Loucy (cell line): ENCODE measurements at regions not wholly inside any gene's neighbourhood (a gene's known extent, or its start where the extent isn't known, plus 50 kb on each side); places are given as distances from the start of the nearest gene placed in this dataset.

Experiments used
- H2AFZ ChIP-seq: fragments of 200-600 bp; sonication (generic); 2 replicates; pipeline ENCODE4 v1.6.0; 2016; ENCODE audit warnings: antibody characterized with exemption, mild to moderate bottlenecking, low read length, moderate library complexity
- H3F3A ChIP-seq: fragments of 200-600 bp; 2 replicates; pipeline ENCODE4 v1.6.0; 2016; ENCODE audit warnings: antibody characterized with exemption, low read depth, mild to moderate bottlenecking
- H3K27me3 ChIP-seq: fragments of 200-600 bp; sonication (generic); 2 replicates; pipeline ENCODE4 v1.6.1; 2014; ENCODE audit warnings: low read length, mild to moderate bottlenecking; ENCODE audit not compliant: insufficient read depth, poor library complexity, severe bottlenecking
- H3K36me3 ChIP-seq: fragments of 200-600 bp; sonication (generic); 2 replicates; pipeline ENCODE4 v1.6.1; 2016; ENCODE audit warnings: low read length; ENCODE audit not compliant: insufficient read depth
- H3K4me1 ChIP-seq: fragments of 200-600 bp; sonication (generic); 2 replicates; pipeline ENCODE4 v1.5.1; 2014; ENCODE audit warnings: low read length, mild to moderate bottlenecking; ENCODE audit not compliant: insufficient read depth, poor library complexity, severe bottlenecking
- H3K4me2 ChIP-seq: fragments of 200-600 bp; sonication (generic); 2 replicates; pipeline ENCODE4 v1.6.0; 2014; ENCODE audit warnings: antibody characterized with exemption, low read length, low read depth, mild to moderate bottlenecking; ENCODE audit not compliant: poor library complexity, severe bottlenecking
- H3K4me3 ChIP-seq: fragments of 200-600 bp; sonication (generic); 2 replicates; pipeline ENCODE4 v1.5.1; 2014; ENCODE audit warnings: low read length, mild to moderate bottlenecking, mixed read lengths; ENCODE audit not compliant: poor library complexity, severe bottlenecking
- H3K79me2 ChIP-seq: fragments of 200-600 bp; sonication (generic); 2 replicates; pipeline ENCODE4 v1.6.1; 2014; ENCODE audit warnings: low read length; ENCODE audit not compliant: insufficient read depth
- H3K9ac ChIP-seq: fragments of 200-600 bp; sonication (generic); 2 replicates; pipeline ENCODE4 v1.6.0; 2014; ENCODE audit warnings: mild to moderate bottlenecking, low read depth, low read length, moderate library complexity; ENCODE audit not compliant: poor library complexity, severe bottlenecking
- H3K9me2 ChIP-seq: fragments of 200-600 bp; sonication (generic); replicated peaks from 2 replicates; pipeline ENCODE4 v1.6.1; 2016; ENCODE audit warnings: low read depth, low read length, mixed read lengths
- H3K9me3 ChIP-seq: fragments of 200-600 bp; sonication (generic); 2 replicates; pipeline ENCODE4 v1.6.1; 2014; ENCODE audit warnings: mild to moderate bottlenecking, antibody characterized with exemption, low read length, low read depth; ENCODE audit not compliant: insufficient read depth
- H4K20me1 ChIP-seq: fragments of 200-600 bp; sonication (generic); 2 replicates; pipeline ENCODE4 v1.6.0; 2014; ENCODE audit warnings: antibody characterized with exemption, low read length, mild to moderate bottlenecking; ENCODE audit not compliant: insufficient read depth, poor library complexity, severe bottlenecking
- EZH2phosphoT487 ChIP-seq: fragments of 200-600 bp; IDR thresholded peaks from 2 replicates; pipeline ENCODE4 v1.6.1; 2018; ENCODE audit warnings: antibody characterized with exemption, mild to moderate bottlenecking, moderate library complexity, borderline replicate concordance
- TF ChIP-seq, protein P1 (sequence below): fragments of 200-600 bp; sonication (generic); conservative IDR thresholded peaks from 2 replicates; pipeline ENCODE4 v1.5.1; 2014; ENCODE audit warnings: mild to moderate bottlenecking, antibody characterized with exemption, low read length

DNA sequence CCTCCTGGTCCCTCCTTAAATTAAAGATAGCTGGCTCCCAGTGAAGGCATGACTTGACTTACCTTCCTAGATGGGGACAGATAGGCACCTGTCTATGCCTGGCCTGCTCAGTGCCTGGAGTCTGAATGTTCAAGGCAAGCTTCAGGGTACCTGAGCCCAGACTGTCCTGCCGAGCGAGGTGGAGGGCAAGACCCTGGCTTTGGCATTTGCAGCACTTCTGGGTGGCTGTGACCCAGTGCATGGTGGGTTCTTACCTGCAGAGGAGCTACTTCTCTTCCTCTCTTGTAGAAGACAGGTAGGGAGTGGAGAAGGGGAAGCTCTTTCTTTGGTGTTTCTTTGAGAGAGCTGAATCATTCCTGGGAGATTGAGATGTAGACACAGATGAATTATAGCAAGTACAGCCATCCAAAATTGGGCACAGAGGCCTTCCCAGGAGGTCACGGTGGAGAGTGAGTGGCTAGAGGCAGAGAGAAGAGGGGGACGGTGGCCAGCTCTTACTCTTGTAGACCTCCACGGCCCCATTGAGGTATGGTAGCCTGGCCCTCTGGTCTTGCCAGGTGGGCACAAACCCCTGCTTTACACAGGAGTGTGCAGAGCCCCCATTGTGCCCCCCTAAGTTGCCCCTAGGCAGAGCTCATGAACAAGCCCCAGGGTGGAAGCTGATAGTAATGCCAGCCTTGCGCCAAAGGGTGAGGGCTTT, 402.5 kb upstream of the TPM1 start:
- Histone ChIP-seq H3K9ac (no peak overlapping the region), H4K20me1 (no peaks in the 10 kb centered on the region), H3K36me3 (no peaks in the 10 kb centered on the region), H3K4me2 (no peak overlapping the region), H3F3A (no peaks in the 10 kb centered on the region), H3K4me3 (no peak overlapping the region), H3K9me3 (no peaks in the 10 kb centered on the region), H2AFZ (no peak overlapping the region), H3K79me2 (no peaks in the 10 kb centered on the region), H3K4me1 (no peaks in the 10 kb centered on the region), H3K9me2 (no peaks in the 10 kb centered on the region), H3K27me3 (no peaks in the 10 kb centered on the region)
- TF ChIP-seq, protein P1, sequence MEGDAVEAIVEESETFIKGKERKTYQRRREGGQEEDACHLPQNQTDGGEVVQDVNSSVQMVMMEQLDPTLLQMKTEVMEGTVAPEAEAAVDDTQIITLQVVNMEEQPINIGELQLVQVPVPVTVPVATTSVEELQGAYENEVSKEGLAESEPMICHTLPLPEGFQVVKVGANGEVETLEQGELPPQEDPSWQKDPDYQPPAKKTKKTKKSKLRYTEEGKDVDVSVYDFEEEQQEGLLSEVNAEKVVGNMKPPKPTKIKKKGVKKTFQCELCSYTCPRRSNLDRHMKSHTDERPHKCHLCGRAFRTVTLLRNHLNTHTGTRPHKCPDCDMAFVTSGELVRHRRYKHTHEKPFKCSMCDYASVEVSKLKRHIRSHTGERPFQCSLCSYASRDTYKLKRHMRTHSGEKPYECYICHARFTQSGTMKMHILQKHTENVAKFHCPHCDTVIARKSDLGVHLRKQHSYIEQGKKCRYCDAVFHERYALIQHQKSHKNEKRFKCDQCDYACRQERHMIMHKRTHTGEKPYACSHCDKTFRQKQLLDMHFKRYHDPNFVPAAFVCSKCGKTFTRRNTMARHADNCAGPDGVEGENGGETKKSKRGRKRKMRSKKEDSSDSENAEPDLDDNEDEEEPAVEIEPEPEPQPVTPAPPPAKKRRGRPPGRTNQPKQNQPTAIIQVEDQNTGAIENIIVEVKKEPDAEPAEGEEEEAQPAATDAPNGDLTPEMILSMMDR: no peak
- TF ChIP-seq EZH2phosphoT487: no peak

DNA sequence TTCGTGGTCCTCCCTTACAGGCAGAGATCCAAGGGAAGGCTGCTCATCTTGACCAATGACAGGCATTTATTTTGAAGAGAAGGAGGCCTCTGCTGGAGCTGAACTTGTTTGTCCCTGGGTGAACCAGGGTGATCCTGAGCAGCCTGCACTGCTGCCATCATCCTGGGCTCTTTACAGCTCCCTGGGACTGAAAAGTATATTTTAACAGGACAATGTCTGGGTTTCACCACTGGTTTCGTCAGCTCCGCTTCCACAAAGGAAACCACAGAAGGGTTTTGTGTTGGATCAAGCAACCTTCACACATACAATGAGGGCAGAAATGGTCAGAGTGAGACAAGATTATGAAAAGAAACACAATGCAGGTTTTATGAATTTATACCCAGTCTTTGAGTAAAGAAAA, 400.7 kb upstream of the TPM1 start:
- no peak overlapping the region for H3K4me3 ChIP-seq
- no peaks in the 10 kb centered on the region for H3K79me2 ChIP-seq
- TF ChIP-seq, protein P1: no peak
- TF ChIP-seq EZH2phosphoT487: no peak
- no peaks in the 10 kb centered on the region for H3F3A ChIP-seq
- no peak overlapping the region for H3K4me2 ChIP-seq
- no peak overlapping the region for H2AFZ ChIP-seq
- no peaks in the 10 kb centered on the region for H3K9me3 ChIP-seq
- H3K27me3 ChIP-seq: no peaks in the 10 kb centered on the region
- no peaks in the 10 kb centered on the region for H3K36me3 ChIP-seq
- H3K4me1 ChIP-seq: no peaks in the 10 kb centered on the region
- no peak overlapping the region for H3K9ac ChIP-seq
- H3K9me2 ChIP-seq: no peaks in the 10 kb centered on the region
- no peaks in the 10 kb centered on the region for H4K20me1 ChIP-seq

DNA sequence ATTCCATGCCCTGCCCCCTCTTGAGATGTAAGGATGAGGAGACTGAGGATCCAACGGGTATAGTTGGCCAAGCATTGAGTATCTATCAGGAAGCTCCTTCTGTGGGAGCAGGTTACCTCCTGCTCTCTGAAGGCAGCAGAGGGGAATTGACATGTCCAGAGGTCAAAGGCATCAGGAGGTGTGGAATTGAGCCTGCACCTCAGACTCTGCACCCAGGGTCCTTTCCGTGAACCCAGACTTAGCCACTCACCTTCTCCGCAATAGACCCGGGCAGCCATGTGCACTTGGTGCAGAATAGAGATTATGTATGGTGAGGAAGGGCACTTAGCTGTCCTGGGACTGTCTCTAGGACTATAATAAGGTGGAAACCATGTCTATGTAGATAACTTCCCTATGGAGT, 399.0 kb upstream of the TPM1 start:
- Histone ChIP-seq H3K36me3 (no peaks in the 10 kb centered on the region), H3K27me3 (no peaks in the 10 kb centered on the region), H3K9me2 (no peaks in the 10 kb centered on the region), H3K9ac (no peak overlapping the region), H3K4me2 (no peak overlapping the region), H3F3A (no peaks in the 10 kb centered on the region), H3K4me1 (no peaks in the 10 kb centered on the region), H3K79me2 (no peaks in the 10 kb centered on the region), H4K20me1 (no peaks in the 10 kb centered on the region), H2AFZ (no peak overlapping the region), H3K9me3 (no peaks in the 10 kb centered on the region), H3K4me3 (no peak overlapping the region)
- TF ChIP-seq EZH2phosphoT487: no peak
- TF ChIP-seq, protein P1: no peak
